K562 (cell line): ENCODE measurements at regions not wholly inside any gene's neighbourhood (a gene's known extent, or its start where the extent isn't known, plus 50 kb on each side); places are given as distances from the start of the nearest gene placed in this dataset.

Source experiments
- ATAC-seq: fragments of 200-7000 bp; cut with Tn5 transposase; 3 replicates; pipeline ENCODE4 v1.9.1; 2020; ENCODE audit warnings: moderate library complexity
- BruUV-seq: library from RNA; stranded (reverse); fragments of 400-500 nt; replicated peaks from 2 replicates; lab custom pipeline; 2021; lab: Mats Ljungman, UMichigan
- CTCF ChIA-PET: fragments of 300-600 bp; formaldehyde crosslinking; extraction: SDS; loops from one replicate; lab custom pipeline; 2021; ENCODE audit warnings: low intra/inter-chr PET ratio; lab: Yijun Ruan, JAX
- POLR2A ChIA-PET: fragments of 300-600, 350-650 bp; sonication (Branson Sonifier 250); formaldehyde crosslinking; extraction: SDS; loops from one replicate; lab custom pipeline; 2021; ENCODE audit warnings: antibody characterized with exemption, inconsistent platforms; lab: Yijun Ruan, JAX
- DNase-seq, 4 experiments: peaks; one replicate each; pipeline versions ENCODE4 v3.0.0 to v3.0.0-alpha.2; 2011 to 2018; ENCODE audit warnings: low spot score in 3 of 4, mixed read lengths in 3 of 4; ENCODE audit errors: extremely low read depth in 1 of 4
- FAIRE-seq: peaks from 2 replicates; lab custom pipeline; 2011; peaks lifted over from hg19 to GRCh38; lab: Jason Lieb, UNC
- H2AFZ ChIP-seq: 2 replicates; pipeline ENCODE4 v1.6.0; 2011; ENCODE audit warnings: low read depth, low read length, control low read depth, inconsistent platforms
- H3K27ac ChIP-seq: fragments of 200-600 bp; 3 replicates; pipeline ENCODE4 v1.8.0; 2011; ENCODE audit warnings: low read depth, mild to moderate bottlenecking, control low read depth, inconsistent platforms, low read length, moderate library complexity, mixed read lengths; ENCODE audit errors: extremely low read depth
- H3K27me3 ChIP-seq, 2 experiments: fragments of 300-600 bp in 1 of 2; 2 replicates in 1 of 2; 3 replicates in 1 of 2; pipeline versions ENCODE4 v1.6.0 to v1.8.0; 2011; ENCODE audit warnings: inconsistent platforms in 2 of 2, low read length in 2 of 2, mild to moderate bottlenecking in 1 of 2, mixed read lengths in 1 of 2, moderate library complexity in 1 of 2; ENCODE audit not compliant: control insufficient read depth in 2 of 2, insufficient read depth in 2 of 2
- H3K36me3 ChIP-seq: fragments of 300-600 bp; 3 replicates; pipeline ENCODE4 v1.8.0; 2011; ENCODE audit warnings: mild to moderate bottlenecking, low read length, inconsistent platforms; ENCODE audit not compliant: control insufficient read depth, insufficient read depth
- H3K4me1 ChIP-seq, 2 experiments: fragments of 200-600 bp in 1 of 2; replicated peaks in 1 of 2; 2 replicates in 1 of 2; 3 replicates in 1 of 2; pipeline versions ENCODE4 v1.5.1 to v1.8.0; 2011; ENCODE audit warnings: inconsistent platforms in 2 of 2, low read length in 2 of 2, mild to moderate bottlenecking in 1 of 2, mixed read lengths in 1 of 2, moderate library complexity in 1 of 2; ENCODE audit not compliant: control insufficient read depth in 2 of 2, insufficient read depth in 2 of 2
- H3K4me2 ChIP-seq: 2 replicates; pipeline ENCODE4 v1.6.1; 2011; ENCODE audit warnings: low read length, control low read depth, inconsistent platforms, mixed read lengths; ENCODE audit not compliant: insufficient read depth
- H3K4me3 ChIP-seq: fragments of 200-600 bp; sonication (generic), shearing (Covaris generic); 2 replicates; pipeline ENCODE4 v1.5.1; 2016; ENCODE audit warnings: control low read depth, inconsistent platforms
- H3K79me2 ChIP-seq: fragments of 200-600 bp; 3 replicates; pipeline ENCODE4 v1.8.0; 2011; ENCODE audit warnings: low read length, inconsistent platforms; ENCODE audit not compliant: control insufficient read depth, insufficient read depth
- H3K9ac ChIP-seq, 2 experiments: 2 replicates each; pipeline versions ENCODE4 v1.6.0 to v1.6.1; 2011; ENCODE audit warnings: low read depth in 2 of 2, low read length in 2 of 2, control low read depth in 1 of 2, inconsistent platforms in 1 of 2, mild to moderate bottlenecking in 1 of 2, mixed read lengths in 1 of 2; ENCODE audit not compliant: insufficient read depth in 1 of 2
- H3K9me1 ChIP-seq: one replicate; pipeline ENCODE4 v1.6.0; 2011; ENCODE audit warnings: inconsistent platforms, mild to moderate bottlenecking, low read length, moderate library complexity; ENCODE audit not compliant: control insufficient read depth, insufficient read depth
- H3K9me3 ChIP-seq: replicated peaks from 2 replicates; pipeline ENCODE4 v1.5.1; 2011; ENCODE audit warnings: low read depth, low read length, inconsistent platforms; ENCODE audit not compliant: control insufficient read depth, insufficient read depth
- H4K20me1 ChIP-seq: replicated peaks from 2 replicates; pipeline ENCODE4 v1.6.1; 2011; ENCODE audit warnings: low read length, inconsistent platforms, mixed read lengths; ENCODE audit not compliant: control insufficient read depth, insufficient read depth
- CBX3 ChIP-seq, 2 experiments: IDR thresholded peaks; 1 replicate in 1 of 2; 2 replicates in 1 of 2; pipeline ENCODE4 v1.6.1; 2012; ENCODE audit warnings: inconsistent platforms in 2 of 2, low read length in 2 of 2, borderline replicate concordance in 1 of 2, control low read depth in 1 of 2
- FOXA1 ChIP-seq: fragments of 450-650 bp; IDR thresholded peaks from 2 replicates; pipeline ENCODE4 v1.6.1; 2016; ENCODE audit warnings: mild to moderate bottlenecking, borderline replicate concordance
- GTF2F1 ChIP-seq: IDR thresholded peaks from 2 replicates; pipeline ENCODE4 v1.6.1; 2011; ENCODE audit warnings: low read depth, low read length, improper control_type of control experiment
- HDAC6 ChIP-seq: IDR thresholded peaks from 2 replicates; pipeline ENCODE4 v1.6.1; 2012; ENCODE audit warnings: low read depth, mild to moderate bottlenecking, control low read depth, inconsistent platforms, low read length, moderate library complexity
- MAZ ChIP-seq, 2 experiments: fragments of 450-650 bp in 1 of 2; sonication (generic) in 1 of 2; formaldehyde crosslinking; IDR thresholded peaks in 1 of 2; conservative IDR thresholded peaks in 1 of 2; 2 replicates each; pipeline versions ENCODE4 v1.4.0 to v1.5.0; 2020; ENCODE audit warnings: mild to moderate bottlenecking in 1 of 2, missing genetic modification reagents in 1 of 2
- NONO ChIP-seq, 2 experiments: fragments of 200-400 bp in 1 of 2; fragments of 450-650 bp in 1 of 2; formaldehyde crosslinking in 1 of 2; IDR thresholded peaks; 2 replicates each; pipeline ENCODE4 v1.6.1; 2017; ENCODE audit warnings: low read depth in 2 of 2, mild to moderate bottlenecking in 2 of 2, moderate library complexity in 2 of 2, low read length in 1 of 2
- RHOXF2B ChIP-seq: fragments of 250-450 bp; sonication (Bioruptor Pico); conservative IDR thresholded peaks from 2 replicates; pipeline ENCODE4 v1.5.1; 2021
- SIX5 ChIP-seq, 2 experiments: IDR thresholded peaks; 2 replicates each; pipeline ENCODE4 v1.6.1; 2011; ENCODE audit warnings: low read length in 2 of 2, borderline replicate concordance in 1 of 2, low read depth in 1 of 2, mild to moderate bottlenecking in 1 of 2, moderate library complexity in 1 of 2; ENCODE audit not compliant: insufficient read depth in 1 of 2
- SMARCE1 ChIP-seq: fragments of 450-650 bp; IDR thresholded peaks from 2 replicates; pipeline ENCODE4 v1.7.1; 2016; ENCODE audit warnings: mild to moderate bottlenecking
- SRF ChIP-seq, 2 experiments: fragments of 250-450, 450-650 bp in 1 of 2; sonication (Bioruptor Pico) in 1 of 2; sonication (generic) in 1 of 2; formaldehyde crosslinking; IDR thresholded peaks; 2 replicates each; pipeline versions ENCODE4 v1.5.0 to v1.5.1; 2020 to 2022; ENCODE audit warnings: mild to moderate bottlenecking in 1 of 2, missing genetic modification reagents in 1 of 2
- TEAD1 ChIP-seq, 2 experiments: fragments of 450-650 bp in 1 of 2; sonication (generic) in 1 of 2; formaldehyde crosslinking; IDR thresholded peaks; 2 replicates each; pipeline versions ENCODE4 v1.4.0 to v1.8.0; 2020 to 2022; ENCODE audit warnings: mild to moderate bottlenecking in 2 of 2, missing genetic modification reagents in 1 of 2
- ZBTB8A ChIP-seq: fragments of 450-650 bp; IDR thresholded peaks from 2 replicates; pipeline ENCODE4 v1.6.1; 2018; ENCODE audit warnings: mild to moderate bottlenecking, moderate library complexity; ENCODE audit not compliant: partially characterized antibody
- ZFPM2 ChIP-seq: fragments of 250-450 bp; sonication (Bioruptor Pico); IDR thresholded peaks from 2 replicates; pipeline ENCODE4 v1.5.1; 2022; ENCODE audit warnings: mild to moderate bottlenecking
- ZNF444 ChIP-seq: fragments of 250-450 bp; sonication (Bioruptor Pico); IDR thresholded peaks from 2 replicates; pipeline ENCODE4 v1.4.0; 2020; ENCODE audit warnings: mild to moderate bottlenecking, moderate library complexity
- WGBS: fragments of 100-300 bp; shearing (Covaris generic); methylation state at CpG from one replicate; pipeline ENCODE4 v1.1.6; 2016; ENCODE audit warnings: low coverage, mixed read lengths; ENCODE audit not compliant: insufficient coverage; ENCODE audit errors: missing lambda C conversion rate; 5-methylcytosine and 5-hydroxymethylcytosine counted together
- in situ Hi-C: fragments of 300-500 bp; cut with MboI; formaldehyde crosslinking; loops from 4 replicates; pipeline ENCODE4 v1.15.0; 2018; ENCODE audit warnings: inconsistent platforms, mixed read lengths
- intact Hi-C: fragments of 100-400 bp; cut with micrococcal nuclease; formaldehyde crosslinking; loops from 2 replicates; pipeline ENCODE4 v1.14.2; 2022
- TF ChIP-seq, protein P1 (sequence below): fragments of 250-450 bp; sonication (Bioruptor Pico); IDR thresholded peaks from 2 replicates; pipeline ENCODE4 v1.8.0; 2021; ENCODE audit warnings: borderline replicate concordance, mild to moderate bottlenecking, moderate library complexity; ENCODE audit not compliant: poor library complexity, severe bottlenecking

DNA sequence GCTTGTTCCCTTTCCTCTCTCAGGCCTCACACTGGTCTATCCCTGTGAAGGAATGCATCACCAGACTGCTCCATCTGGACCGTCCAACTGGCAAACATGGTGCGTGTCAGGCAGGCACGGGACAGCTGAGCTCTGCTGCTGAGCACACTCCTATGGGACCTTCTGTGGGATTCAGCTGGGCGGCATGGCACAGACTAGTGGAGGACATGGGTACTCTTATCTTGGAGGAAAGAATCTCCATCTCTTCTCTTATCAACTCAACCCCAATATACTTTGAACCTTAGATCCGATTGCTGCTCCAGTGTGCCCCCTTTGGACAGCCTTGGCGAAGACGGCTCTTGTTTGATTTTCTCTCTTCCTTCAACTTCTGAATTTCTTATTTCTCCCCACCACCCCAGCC is 593.6 kb downstream of the ETS1 start (continued):
- no peak for TF ChIP-seq RHOXF2B (CRISPR knock-in tag)

DNA sequence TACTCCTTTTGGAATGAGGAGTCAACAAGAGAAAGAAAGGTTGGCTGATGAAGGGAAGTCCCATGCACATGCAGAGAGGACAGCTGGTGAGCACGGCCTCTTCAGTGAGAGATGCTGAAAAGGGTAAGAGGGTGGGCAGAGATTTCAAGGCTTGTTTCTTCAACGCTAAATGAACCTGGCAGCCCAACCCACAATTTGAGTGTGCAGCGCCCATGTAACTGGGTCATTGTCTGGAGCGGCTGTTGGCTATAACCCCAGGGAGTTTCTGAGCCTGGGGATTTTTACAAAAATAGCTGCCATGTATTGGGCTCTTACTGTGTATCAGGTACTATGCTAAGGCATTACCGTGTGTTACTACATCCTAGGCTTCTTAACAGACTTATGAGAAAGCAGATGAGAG is 594.1 kb downstream of the ETS1 start:
- no peak overlapping the region for H2AFZ ChIP-seq
- WGBS: 0% methylated on average over 5 of the region's 5 CpGs
- in situ Hi-C loops: no loop called here

DNA sequence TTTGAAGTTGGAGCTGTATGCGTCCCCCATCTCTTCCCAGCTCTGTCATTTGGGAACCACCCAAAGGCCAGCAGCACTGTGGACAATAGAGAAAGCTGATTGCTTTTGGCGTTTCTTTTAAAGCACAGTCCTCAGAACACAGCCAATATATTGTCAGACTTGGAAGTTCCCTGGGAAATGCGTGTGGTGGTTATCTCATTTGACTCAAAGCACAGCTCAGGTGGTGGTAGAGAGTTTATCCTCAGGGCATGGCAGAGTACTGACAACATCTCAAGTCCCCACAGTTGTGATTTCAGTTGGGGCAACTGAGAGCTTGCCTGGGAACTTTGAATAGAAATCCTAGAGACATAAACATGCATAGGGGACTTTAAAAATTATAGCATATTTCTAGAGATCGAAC is 601.3 kb downstream of the ETS1 start:
- ATAC-seq (no peak), DNase-seq (no peak), FAIRE-seq (no peak)
- no peak overlapping the region for H3K4me2 ChIP-seq
- no peak overlapping the region for H2AFZ ChIP-seq
- intact Hi-C loops (no loop called here), in situ Hi-C loops (no loop called here)
- no TSS peak for BruUV-seq
- H3K36me3 ChIP-seq: no peaks in the 10 kb centered on the region
- H3K9me3 ChIP-seq: no peaks in the 10 kb centered on the region; the same call in 1 of the 2 replicates
- no peak overlapping the region for H3K27ac ChIP-seq
- no peak overlapping the region for H3K9ac ChIP-seq
- no peaks in the 10 kb centered on the region for H3K27me3 ChIP-seq
- CTCF ChIA-PET: no interaction called here
- no peaks in the 10 kb centered on the region for H3K4me1 ChIP-seq
- no peaks in the 10 kb centered on the region for H3K79me2 ChIP-seq
- H3K9me1 ChIP-seq: no peaks in the 10 kb centered on the region
- no peak overlapping the region for H3K4me3 ChIP-seq
- 2% methylated on average over 4 of the region's 4 CpGs for WGBS
- H4K20me1 ChIP-seq: no peaks in the 10 kb centered on the region
- POLR2A ChIA-PET: no interaction called here
- TF ChIP-seq ZFPM2 (CRISPR knock-in tag): no peak
- no peak for TF ChIP-seq ZNF444 (CRISPR knock-in tag)
- no peak for TF ChIP-seq SIX5 (IDR thresholded peaks at IDR 0.05; ENCODE audit: borderline replicate concordance in 1 of 2, insufficient read depth in 1 of 2, low read depth in 1 of 2, low read length in 2 of 2)
- TF ChIP-seq CBX3 (IDR thresholded peaks at IDR 0.05; ENCODE audit: borderline replicate concordance in 1 of 2, low read length in 2 of 2): no peak
- no peak for TF ChIP-seq HDAC6
- no peak for TF ChIP-seq ZBTB8A
- no peak for TF ChIP-seq MAZ (CRISPR knock-in tag; conservative IDR thresholded peaks at IDR 0.05 in 1 of 2, IDR thresholded peaks at IDR 0.05 in 1 of 2)
- TF ChIP-seq, protein P1, sequence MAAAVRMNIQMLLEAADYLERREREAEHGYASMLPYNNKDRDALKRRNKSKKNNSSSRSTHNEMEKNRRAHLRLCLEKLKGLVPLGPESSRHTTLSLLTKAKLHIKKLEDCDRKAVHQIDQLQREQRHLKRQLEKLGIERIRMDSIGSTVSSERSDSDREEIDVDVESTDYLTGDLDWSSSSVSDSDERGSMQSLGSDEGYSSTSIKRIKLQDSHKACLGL: no peak
- TF ChIP-seq TEAD1 (CRISPR knock-in tag; IDR thresholded peaks at IDR 0.05): no peak
- no peak for TF ChIP-seq GTF2F1
- TF ChIP-seq NONO (IDR thresholded peaks at IDR 0.05; ENCODE audit: low read depth in 2 of 2, low read length in 1 of 2): no peak
- no peak for TF ChIP-seq FOXA1
- no peak for TF ChIP-seq SMARCE1

More for the DNA sequence above, 594.1 kb downstream of the ETS1 start:
- H3K36me3 ChIP-seq: no peaks in the 10 kb centered on the region
- H3K9ac ChIP-seq: no peak overlapping the region
- H3K9me1 ChIP-seq: no peaks in the 10 kb centered on the region
- ChIA-PET POLR2A (no interaction called here), CTCF (no interaction called here)
- no TSS peak for BruUV-seq
- FAIRE-seq (no peak), DNase-seq (no peak), ATAC-seq (no peak)
- intact Hi-C loops: no loop called here
- H3K79me2 ChIP-seq: no peaks in the 10 kb centered on the region
- H3K4me2 ChIP-seq: no peak overlapping the region
- H3K27me3 ChIP-seq: no peaks in the 10 kb centered on the region
- TF ChIP-seq SRF (CRISPR knock-in tag; IDR thresholded peaks at IDR 0.05): no peak
- no peaks in the 10 kb centered on the region for H3K4me1 ChIP-seq
- no peaks in the 10 kb centered on the region for H4K20me1 ChIP-seq
- H3K27ac ChIP-seq: no peak overlapping the region
- no peaks in the 10 kb centered on the region for H3K9me3 ChIP-seq
- no peak overlapping the region for H3K4me3 ChIP-seq
